ENCODE measurements at regions not wholly inside any gene's neighbourhood (a gene's known extent, or its start where the extent isn't known, plus 50 kb on each side); places are given as distances from the start of the nearest gene placed in this dataset.
"Not testable (repeated sequence)": the region's sequence is repeated elsewhere in the genome, so short reads cannot be mapped to it uniquely, and the experiment has no call there.

GRCh38 chr1:223951551-223951950 is 105.8 kb upstream of the TP53BP2 start:
- DNase-seq = not testable (repeated sequence)

DNA sequence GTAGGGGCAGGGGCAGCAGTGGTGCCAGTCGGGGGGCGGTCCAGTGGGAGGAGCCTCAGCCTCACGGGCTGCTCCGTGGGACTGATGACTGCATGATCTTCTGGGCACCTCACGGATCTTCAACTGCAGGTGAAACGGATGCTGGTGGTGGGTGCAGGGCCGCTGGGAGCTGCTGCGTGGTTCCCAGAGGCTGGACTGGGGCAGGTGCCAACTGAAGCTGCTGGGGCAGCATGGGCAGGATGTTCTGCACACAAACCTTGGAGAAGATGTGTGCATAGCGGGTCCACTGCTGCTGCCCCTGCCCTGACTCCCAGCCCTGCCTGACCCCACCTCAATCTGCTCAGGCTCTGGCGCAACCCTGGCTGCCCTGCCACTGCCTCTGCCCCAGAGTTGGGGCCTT is 104.2 kb upstream of the TP53BP2 start:
- not testable (repeated sequence) for DNase-seq

- DNase-seq = not testable (repeated sequence)
Observed at GRCh38 chr1:223948041-223948440, 102.3 kb upstream of the TP53BP2 start.

GRCh38 chr1:223936592-223936991 is 90.8 kb upstream of the TP53BP2 start:
- DNase-seq = not testable (repeated sequence)

GRCh38 chr1:223931476-223931875 is 85.7 kb upstream of the TP53BP2 start:
- DNase-seq = not testable (repeated sequence)

DNA sequence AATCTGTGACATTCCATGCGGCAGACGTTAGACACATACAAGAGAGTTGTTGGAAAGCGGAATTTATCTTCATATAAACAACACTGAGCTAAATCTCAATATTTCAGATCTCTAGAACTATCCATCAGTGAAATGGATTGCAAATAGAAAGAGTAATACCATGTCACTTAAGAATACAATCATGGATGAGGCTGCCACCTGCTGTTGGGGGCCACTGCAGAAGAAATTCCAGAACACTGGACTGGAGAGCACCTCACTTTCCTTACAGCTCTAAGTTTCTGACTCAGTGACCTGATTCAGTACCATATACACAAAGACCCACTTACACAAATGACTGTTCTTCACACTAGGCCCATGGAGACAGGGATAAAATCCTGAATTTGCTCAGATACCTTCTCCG is 75.1 kb upstream of the TP53BP2 start:
- DNase-seq = not testable (repeated sequence)

DNA sequence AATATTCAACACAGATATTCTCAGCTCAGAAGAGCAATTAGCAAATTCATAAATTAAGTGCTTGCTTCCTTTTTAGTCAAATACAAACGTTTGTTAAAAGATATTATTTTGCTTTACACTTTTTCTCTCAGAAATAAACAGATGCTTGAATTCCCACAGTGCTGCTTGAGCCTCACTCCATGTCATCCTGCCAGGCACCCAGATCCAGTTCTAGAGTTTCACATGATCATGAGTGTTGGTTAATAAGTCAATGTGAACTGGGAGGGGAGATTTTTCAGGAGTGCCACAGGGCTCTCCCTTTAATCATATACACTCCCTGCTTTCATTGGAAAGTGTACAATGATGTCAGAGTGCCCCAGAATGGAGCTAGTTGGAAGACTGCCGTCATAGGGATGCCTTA is 69.7 kb upstream of the TP53BP2 start:
- not testable (repeated sequence) for DNase-seq

- DNase-seq = not testable (repeated sequence)
Observed at GRCh38 chr1:223913715-223914114, 68.0 kb upstream of the TP53BP2 start.

DNA sequence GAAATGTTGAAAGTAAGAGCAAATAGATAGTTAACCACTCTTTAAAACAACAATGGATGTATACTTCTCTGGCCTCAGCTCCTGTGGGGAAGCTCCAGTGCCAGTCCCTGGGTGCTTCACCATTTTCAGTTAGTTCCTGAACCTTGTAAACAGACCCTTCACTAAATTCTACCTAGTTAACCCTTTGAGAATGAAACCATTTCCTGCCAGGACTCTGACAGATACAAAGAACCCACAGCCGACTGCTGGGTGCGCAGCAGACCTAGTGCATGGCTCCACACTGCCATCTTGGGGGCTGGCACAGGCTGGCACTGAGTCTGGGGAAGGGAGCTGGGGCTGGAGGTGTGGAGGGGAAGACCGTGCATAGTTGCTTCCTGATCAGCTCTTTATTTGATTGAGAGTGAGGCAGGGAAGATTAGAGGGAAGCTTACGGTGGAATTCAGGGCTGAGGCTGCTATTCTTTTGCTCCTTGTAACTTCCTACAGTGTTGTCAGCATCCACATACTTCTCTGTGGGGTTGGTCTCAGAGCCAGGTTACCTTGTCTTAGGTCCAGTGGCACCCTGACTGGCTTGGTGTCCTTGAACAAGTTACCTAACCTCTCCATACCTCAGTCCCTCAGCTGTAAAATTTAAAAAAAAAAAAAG is 62.3 kb upstream of the TP53BP2 start:
- DNase-seq = not testable (repeated sequence)

- not testable (repeated sequence) for DNase-seq
Observed at GRCh38 chr1:223903221-223903620, 57.5 kb upstream of the TP53BP2 start.

DNA sequence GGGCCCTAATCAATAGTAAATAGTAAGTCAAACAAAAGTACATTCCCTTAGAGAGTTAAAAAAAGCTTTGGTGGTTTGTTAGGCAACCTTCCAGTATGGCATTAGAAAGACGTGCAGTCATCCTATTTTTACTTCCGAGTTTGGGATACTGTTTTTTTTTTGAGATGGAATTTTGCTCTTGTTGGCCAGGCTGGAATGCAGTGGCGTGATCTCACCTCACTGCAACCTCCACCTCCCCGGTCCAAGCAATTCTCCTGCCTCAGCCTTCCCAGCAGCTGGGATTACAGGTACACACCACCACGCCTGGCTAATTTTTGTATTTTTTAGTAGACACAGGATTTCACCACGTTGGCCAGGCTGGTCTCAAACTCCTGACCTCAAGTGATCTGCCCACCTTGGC is 54.0 kb upstream of the TP53BP2 start:
- not testable (repeated sequence) for DNase-seq

DNA sequence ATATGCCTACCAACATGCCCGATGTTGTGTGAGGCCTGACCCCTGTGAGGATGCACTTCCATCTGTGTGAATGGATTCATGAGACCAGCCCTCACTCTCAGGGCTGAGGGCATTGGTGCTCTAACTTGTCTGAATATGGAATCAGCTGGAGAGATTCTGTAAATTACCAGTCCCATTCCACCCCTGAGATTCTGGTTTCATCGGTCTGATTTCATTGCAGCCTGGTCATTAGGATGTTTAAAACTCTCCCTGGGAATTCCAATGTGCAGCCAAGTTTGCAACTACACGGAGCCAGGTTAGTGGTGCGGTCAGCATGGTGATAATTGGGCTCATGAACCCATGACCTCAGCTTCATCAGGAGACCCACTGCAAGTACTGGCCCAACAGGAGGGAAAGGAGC is 51.4 kb upstream of the TP53BP2 start:
- not testable (repeated sequence) for DNase-seq

GRCh38 chr1:223895950-223896349 is 50.2 kb upstream of the TP53BP2 start:
- not testable (repeated sequence) for DNase-seq

All from NCI-H1105 treated with DMSO at 0.1 percent for 48 hours (cell line).